ENCODE measurements at regions not wholly inside any gene's neighbourhood (a gene's known extent, or its start where the extent isn't known, plus 50 kb on each side); places are given as distances from the start of the nearest gene placed in this dataset.

DNA sequence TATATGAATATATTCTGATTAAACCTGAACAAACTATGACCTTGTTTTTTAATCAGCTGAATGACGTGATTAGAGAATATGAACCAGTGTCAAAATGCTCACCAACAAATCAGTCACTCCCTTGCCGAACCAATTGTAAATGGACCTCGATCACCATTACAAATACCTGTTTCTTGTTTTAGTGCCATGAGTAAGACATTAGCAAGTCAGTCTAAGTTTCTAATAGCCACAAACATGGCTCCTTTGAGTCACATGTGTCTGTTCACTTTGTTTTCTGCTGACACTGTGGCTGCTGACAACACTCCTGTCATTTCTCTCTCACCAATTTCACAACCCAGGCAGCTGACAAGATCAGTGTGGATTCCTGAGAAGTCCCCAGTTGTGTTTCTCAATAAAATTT lies 286.2 kb upstream of the MDGA2 start:
- H3K4me3 ChIP-seq (ENCODE audit: low read depth, low read length), result no peak overlapping the region
- TF ChIP-seq, protein P1, sequence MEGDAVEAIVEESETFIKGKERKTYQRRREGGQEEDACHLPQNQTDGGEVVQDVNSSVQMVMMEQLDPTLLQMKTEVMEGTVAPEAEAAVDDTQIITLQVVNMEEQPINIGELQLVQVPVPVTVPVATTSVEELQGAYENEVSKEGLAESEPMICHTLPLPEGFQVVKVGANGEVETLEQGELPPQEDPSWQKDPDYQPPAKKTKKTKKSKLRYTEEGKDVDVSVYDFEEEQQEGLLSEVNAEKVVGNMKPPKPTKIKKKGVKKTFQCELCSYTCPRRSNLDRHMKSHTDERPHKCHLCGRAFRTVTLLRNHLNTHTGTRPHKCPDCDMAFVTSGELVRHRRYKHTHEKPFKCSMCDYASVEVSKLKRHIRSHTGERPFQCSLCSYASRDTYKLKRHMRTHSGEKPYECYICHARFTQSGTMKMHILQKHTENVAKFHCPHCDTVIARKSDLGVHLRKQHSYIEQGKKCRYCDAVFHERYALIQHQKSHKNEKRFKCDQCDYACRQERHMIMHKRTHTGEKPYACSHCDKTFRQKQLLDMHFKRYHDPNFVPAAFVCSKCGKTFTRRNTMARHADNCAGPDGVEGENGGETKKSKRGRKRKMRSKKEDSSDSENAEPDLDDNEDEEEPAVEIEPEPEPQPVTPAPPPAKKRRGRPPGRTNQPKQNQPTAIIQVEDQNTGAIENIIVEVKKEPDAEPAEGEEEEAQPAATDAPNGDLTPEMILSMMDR (IDR thresholded peaks at IDR 0.05; ENCODE audit: low read depth, low read length), result no peak

DNA sequence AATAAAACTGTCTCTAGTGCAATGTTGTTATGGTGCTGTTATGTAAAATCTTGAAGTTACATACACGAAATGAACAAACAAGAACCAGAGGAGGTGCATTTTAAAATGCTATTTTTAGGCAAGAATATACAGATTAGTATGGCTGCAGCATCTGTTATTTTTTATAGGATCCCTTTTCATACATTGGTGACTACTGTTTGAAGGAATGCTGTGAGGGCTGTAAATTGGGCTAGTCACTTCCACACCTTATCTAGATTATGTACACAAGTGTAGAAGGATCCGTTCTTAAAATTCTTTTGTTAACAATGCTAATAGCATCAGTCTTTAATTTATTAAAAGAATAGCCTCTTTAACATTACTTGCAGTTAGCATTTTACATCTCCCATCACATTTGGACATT lies 284.3 kb upstream of the MDGA2 start:
- no peak overlapping the region for H3K4me3 ChIP-seq (ENCODE audit: low read depth, low read length)
- TF ChIP-seq, protein P1 (IDR thresholded peaks at IDR 0.05; ENCODE audit: low read depth, low read length), result no peak

DNA sequence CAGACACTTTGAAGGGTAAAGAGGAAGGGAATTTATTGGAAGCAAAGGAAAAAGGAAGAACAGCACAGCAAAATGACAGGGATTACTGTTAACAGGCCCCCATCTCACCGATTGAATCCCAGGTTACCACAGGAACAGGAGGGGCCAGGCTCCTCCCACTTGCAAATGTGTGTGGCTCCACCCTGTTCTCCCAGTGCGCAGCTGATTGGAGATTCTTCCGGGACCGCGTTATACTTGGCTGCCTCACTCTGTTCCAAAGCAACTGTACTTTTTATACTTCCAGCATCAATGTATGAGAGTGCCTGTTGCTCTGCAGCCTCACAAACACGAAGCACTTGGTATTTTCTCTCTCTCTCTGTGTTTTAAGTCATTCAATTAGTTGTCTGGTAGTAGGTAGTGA lies 273.6 kb upstream of the MDGA2 start:
- no peak overlapping the region for H3K4me3 ChIP-seq (ENCODE audit: low read depth, low read length)
- TF ChIP-seq, protein P1 (IDR thresholded peaks at IDR 0.05; ENCODE audit: low read depth, low read length), result no peak

DNA sequence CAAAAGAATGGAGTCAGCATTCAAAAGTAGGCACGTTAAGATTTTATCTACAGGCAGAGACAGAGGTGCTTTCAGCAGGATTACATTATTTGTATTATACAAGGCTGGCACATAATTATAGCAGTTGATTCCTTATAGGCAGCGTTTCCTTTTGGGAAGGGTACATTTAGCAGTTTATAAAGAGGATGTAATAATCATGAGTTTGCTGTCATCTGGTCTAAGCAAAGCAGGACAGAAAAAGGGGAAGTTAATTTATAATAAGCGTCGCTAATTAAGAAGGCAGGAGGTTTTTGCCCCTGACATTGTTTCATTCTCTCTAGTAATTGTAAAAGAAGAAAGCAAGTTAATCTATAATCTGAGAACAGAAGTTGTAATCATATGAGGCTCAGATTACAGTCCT lies 259.9 kb upstream of the MDGA2 start:
- TF ChIP-seq, protein P1 (IDR thresholded peaks at IDR 0.05; ENCODE audit: low read depth, low read length), result no peak
- no peak overlapping the region for H3K4me3 ChIP-seq (ENCODE audit: low read depth, low read length)

DNA sequence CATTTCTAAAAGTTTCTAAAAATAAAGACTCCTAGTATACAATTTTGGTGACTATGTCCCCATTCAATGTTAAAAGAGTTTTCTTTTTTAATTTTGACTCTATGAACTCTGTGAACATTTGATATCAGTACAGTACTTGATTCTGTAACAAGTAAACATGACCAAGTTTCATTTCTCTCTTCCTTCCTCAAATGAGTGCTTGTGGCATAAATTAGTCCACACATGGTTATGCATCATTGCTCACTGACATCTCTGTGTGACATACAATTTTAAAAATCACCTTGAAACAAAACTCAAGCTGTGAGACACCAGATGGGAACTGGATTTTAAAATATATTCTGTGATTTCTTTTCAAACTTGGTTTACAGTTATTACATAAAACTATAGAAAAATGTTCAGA lies 253.9 kb upstream of the MDGA2 start:
- no peak overlapping the region for H3K4me3 ChIP-seq (ENCODE audit: low read depth, low read length)
- TF ChIP-seq, protein P1 (IDR thresholded peaks at IDR 0.05; ENCODE audit: low read depth, low read length), result no peak

DNA sequence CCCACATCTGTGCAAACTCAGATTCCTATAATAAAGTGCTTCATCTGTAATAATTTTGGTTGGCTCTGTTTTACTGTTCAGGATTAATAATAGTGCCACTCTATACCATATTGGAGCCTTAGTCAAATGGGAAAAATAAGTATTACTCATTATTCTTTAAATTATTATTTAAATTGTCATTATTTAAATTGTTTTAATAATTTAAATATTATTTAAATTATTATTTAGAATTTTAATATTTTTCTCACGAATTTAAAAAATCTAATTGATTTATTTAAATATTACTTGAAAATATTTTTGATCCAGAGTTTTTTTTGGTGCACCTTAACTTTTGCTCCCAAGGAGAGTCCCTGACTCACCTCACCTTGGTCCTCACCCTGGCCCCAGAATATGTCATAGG lies 245.7 kb upstream of the MDGA2 start:
- TF ChIP-seq, protein P1 (IDR thresholded peaks at IDR 0.05; ENCODE audit: low read depth, low read length), result no peak
- H3K4me3 ChIP-seq (ENCODE audit: low read depth, low read length), result no peak overlapping the region

DNA sequence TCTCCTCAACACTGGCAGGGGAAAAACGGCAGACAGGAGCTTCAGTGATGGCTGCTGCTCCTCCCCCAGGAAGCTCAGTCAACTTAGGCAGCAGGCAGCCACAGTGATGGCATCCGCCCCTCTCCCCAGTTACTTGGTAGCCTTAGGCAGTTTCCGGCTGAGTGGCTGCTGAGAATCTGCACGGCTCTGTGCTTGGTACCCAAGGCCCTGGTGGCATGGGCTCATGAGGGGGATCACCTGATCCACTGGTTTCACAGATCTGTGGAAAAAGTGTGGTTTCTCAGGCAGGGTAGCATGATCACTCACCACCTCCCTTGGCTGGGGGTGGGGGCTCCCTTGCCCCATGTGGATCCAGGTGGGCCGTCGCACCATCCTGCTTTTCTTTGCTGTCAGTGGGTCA lies 244.6 kb upstream of the MDGA2 start:
- TF ChIP-seq, protein P1 (IDR thresholded peaks at IDR 0.05; ENCODE audit: low read depth, low read length), result no peak
- no peak overlapping the region for H3K4me3 ChIP-seq (ENCODE audit: low read depth, low read length)
